Erythroblast (primary cell): ENCODE measurements at regions not wholly inside any gene's neighbourhood (a gene's known extent, or its start where the extent isn't known, plus 50 kb on each side); places are given as distances from the start of the nearest gene placed in this dataset.

ENCODE experiments used
- GATA1 ChIP-seq: IDR thresholded peaks from 2 replicates; pipeline ENCODE4 v1.6.1; 2011; ENCODE audit warnings: low read depth, mild to moderate bottlenecking, control low read depth, low read length, moderate library complexity
- POLR2A ChIP-seq: IDR thresholded peaks from 2 replicates; pipeline ENCODE4 v1.6.1; 2011; ENCODE audit warnings: mild to moderate bottlenecking, low read length

- TF ChIP-seq POLR2A (no peak), GATA1 (no peak)
These were observed 454.1 kb downstream of the MEIS1 start for GRCh38 chr2:66888791-66889631.
